ENCODE measurements at regions not wholly inside any gene's neighbourhood (a gene's known extent, or its start where the extent isn't known, plus 50 kb on each side); places are given as distances from the start of the nearest gene placed in this dataset.
A peak's percentile ranks its signal among the peaks of the same experiment; 100 is the strongest.

GRCh38 chr10:52469970-52470705, 156.1 kb downstream of the DKK1 start:
- Histone ChIP-seq H2AFZ (ENCODE audit: low read depth, low read length) (no peak overlapping the region), H3K4me2 (ENCODE audit: insufficient read depth, low read length) (no peak overlapping the region), H4K20me1 (replicated peaks; ENCODE audit: control insufficient read depth, extremely low read depth, insufficient read depth, low read length) (no peaks in the 10 kb centered on the region), H3K79me2 (ENCODE audit: control insufficient read depth, insufficient read depth, low read length) (no peaks in the 10 kb centered on the region), H3K9ac (replicated peaks; ENCODE audit: extremely low read depth, insufficient read depth, low read length) (no peak overlapping the region), H3K27ac (ENCODE audit: insufficient read depth, low read depth, low read length) (no peak overlapping the region), H3K9me3 (replicated peaks; ENCODE audit: control insufficient read depth, insufficient read depth, low read length) (no peaks in the 10 kb centered on the region), H3K36me3 (ENCODE audit: control insufficient read depth in 2 of 2, extremely low read depth in 1 of 2, insufficient read depth in 2 of 2, low read length in 2 of 2) (no peaks in the 10 kb centered on the region), H3K9me1 (replicated peaks; ENCODE audit: control insufficient read depth, extremely low read depth, insufficient read depth, low read length) (no peaks in the 10 kb centered on the region), H3K4me1 (ENCODE audit: control insufficient read depth, extremely low read depth, insufficient read depth, low read length) (peaks cover 3% of the 10 kb centered on the region), H3K4me3 (replicated peaks in 1 of 3; ENCODE audit: insufficient read depth in 1 of 3, low read depth in 1 of 3, low read length in 3 of 3) (no peak overlapping the region), H3K27me3 (ENCODE audit: control insufficient read depth in 2 of 2, insufficient read depth in 2 of 2, low read length in 2 of 2) (no peaks in the 10 kb centered on the region)
- TF ChIP-seq MYC (IDR thresholded peaks at IDR 0.05; ENCODE audit: low read depth, low read length) = no peak
- ChIA-PET CTCF (no interaction called here), POLR2A (no interaction called here)
- intact Hi-C loops (cut with micrococcal nuclease) (no loop called here), dilution Hi-C loops (cut with MboI; ENCODE audit: extremely low pct_ligation_motif_present, low sequenced_read_pairs) (no loop called here)
- no TSS peak for BruUV-seq (replicated peaks)
- FAIRE-seq (no peak), DNase-seq (ENCODE audit: low read depth, low spot score) (no peak)

- FAIRE-seq = no peak
- no TSS peak for BruUV-seq (replicated peaks)
Measured at GRCh38 chr10:52472406-52473146, 158.5 kb downstream of the DKK1 start.

More at GRCh38 chr10:52472406-52473146, 158.5 kb downstream of the DKK1 start:
- H3K9ac ChIP-seq (replicated peaks; ENCODE audit: extremely low read depth, insufficient read depth, low read length) = no peak overlapping the region
- peaks cover 3% of the 10 kb centered on the region for H3K4me1 ChIP-seq (ENCODE audit: control insufficient read depth, extremely low read depth, insufficient read depth, low read length)
- H3K27ac ChIP-seq (ENCODE audit: insufficient read depth, low read depth, low read length) = no peak overlapping the region
- H4K20me1 ChIP-seq (replicated peaks; ENCODE audit: control insufficient read depth, extremely low read depth, insufficient read depth, low read length) = no peaks in the 10 kb centered on the region
- TF ChIP-seq POLR2A (IDR thresholded peaks at IDR 0.05; ENCODE audit: low read depth, low read length) (no peak), CTCF (IDR thresholded peaks at IDR 0.05; ENCODE audit: extremely low read depth in 1 of 2, insufficient read depth in 1 of 2, low read depth in 1 of 2, low read length in 2 of 2) (no peak), POLR2AphosphoS5 (IDR thresholded peaks at IDR 0.05; ENCODE audit: insufficient read depth, low read depth, low read length) (no peak), FOS (IDR thresholded peaks at IDR 0.05; ENCODE audit: borderline replicate concordance, insufficient read depth, low read length) (peak; percentile 8)
- no peaks in the 10 kb centered on the region for H3K79me2 ChIP-seq (ENCODE audit: control insufficient read depth, insufficient read depth, low read length)
- H3K9me3 ChIP-seq (replicated peaks; ENCODE audit: control insufficient read depth, insufficient read depth, low read length) = no peaks in the 10 kb centered on the region
- no peak overlapping the region for H3K4me3 ChIP-seq (replicated peaks in 1 of 3; ENCODE audit: insufficient read depth in 1 of 3, low read depth in 1 of 3, low read length in 3 of 3)
- no peaks in the 10 kb centered on the region for H3K36me3 ChIP-seq (ENCODE audit: control insufficient read depth in 2 of 2, extremely low read depth in 1 of 2, insufficient read depth in 2 of 2, low read length in 2 of 2)
- DNase-seq (ENCODE audit: low read depth, low spot score) = peak; percentile 21
- intact Hi-C loops (cut with micrococcal nuclease) = no loop called here
- ChIA-PET POLR2A (no interaction called here), CTCF (interaction anchor here (0.5 kb wide), 1 partner anchor 93 kb away, joined by 3 read pairs; no protein-coding TSS in a partner anchor)
- dilution Hi-C loops (cut with MboI; ENCODE audit: extremely low pct_ligation_motif_present, low sequenced_read_pairs) = no loop called here
- no peaks in the 10 kb centered on the region for H3K27me3 ChIP-seq (ENCODE audit: control insufficient read depth in 2 of 2, insufficient read depth in 2 of 2, low read length in 2 of 2)
- H3K4me2 ChIP-seq (ENCODE audit: insufficient read depth, low read length) = no peak overlapping the region
- H2AFZ ChIP-seq (ENCODE audit: low read depth, low read length) = no peak overlapping the region
- H3K9me1 ChIP-seq (replicated peaks; ENCODE audit: control insufficient read depth, extremely low read depth, insufficient read depth, low read length) = no peaks in the 10 kb centered on the region
